ENCODE measurements at regions not wholly inside any gene's neighbourhood (a gene's known extent, or its start where the extent isn't known, plus 50 kb on each side); places are given as distances from the start of the nearest gene placed in this dataset.

DNA sequence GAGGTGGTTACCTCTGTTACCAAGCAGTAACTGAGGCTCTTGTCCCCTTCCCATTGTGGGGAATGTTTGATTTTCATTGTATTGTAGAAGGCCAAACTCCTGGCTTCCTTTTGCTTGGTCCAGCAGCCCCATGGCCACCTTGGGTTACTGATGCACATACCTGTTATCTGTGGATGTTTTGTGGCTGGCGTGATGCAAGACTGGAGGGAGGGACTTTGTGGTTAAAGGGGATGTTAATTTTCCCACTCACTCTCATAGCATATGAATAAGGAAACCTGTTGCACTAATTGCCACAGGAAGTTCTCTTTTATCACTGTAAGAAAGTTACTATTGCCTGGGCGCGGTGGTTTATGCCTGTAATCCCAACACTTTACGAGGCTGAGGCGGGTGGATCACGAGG, 168.6 kb upstream of the HS3ST4 start:
- TF ChIP-seq, protein P1, sequence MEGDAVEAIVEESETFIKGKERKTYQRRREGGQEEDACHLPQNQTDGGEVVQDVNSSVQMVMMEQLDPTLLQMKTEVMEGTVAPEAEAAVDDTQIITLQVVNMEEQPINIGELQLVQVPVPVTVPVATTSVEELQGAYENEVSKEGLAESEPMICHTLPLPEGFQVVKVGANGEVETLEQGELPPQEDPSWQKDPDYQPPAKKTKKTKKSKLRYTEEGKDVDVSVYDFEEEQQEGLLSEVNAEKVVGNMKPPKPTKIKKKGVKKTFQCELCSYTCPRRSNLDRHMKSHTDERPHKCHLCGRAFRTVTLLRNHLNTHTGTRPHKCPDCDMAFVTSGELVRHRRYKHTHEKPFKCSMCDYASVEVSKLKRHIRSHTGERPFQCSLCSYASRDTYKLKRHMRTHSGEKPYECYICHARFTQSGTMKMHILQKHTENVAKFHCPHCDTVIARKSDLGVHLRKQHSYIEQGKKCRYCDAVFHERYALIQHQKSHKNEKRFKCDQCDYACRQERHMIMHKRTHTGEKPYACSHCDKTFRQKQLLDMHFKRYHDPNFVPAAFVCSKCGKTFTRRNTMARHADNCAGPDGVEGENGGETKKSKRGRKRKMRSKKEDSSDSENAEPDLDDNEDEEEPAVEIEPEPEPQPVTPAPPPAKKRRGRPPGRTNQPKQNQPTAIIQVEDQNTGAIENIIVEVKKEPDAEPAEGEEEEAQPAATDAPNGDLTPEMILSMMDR (IDR thresholded peaks at IDR 0.05 in 4 of 5, conservative IDR thresholded peaks at IDR 0.05 in 1 of 5), result no peak
- TF ChIP-seq POLR2A (IDR thresholded peaks at IDR 0.05), result no peak

All from gastrocnemius medialis (tissue), 4 donors.